Osteocyte (in vitro differentiated cells): ENCODE measurements at regions not wholly inside any gene's neighbourhood (a gene's known extent, or its start where the extent isn't known, plus 50 kb on each side); places are given as distances from the start of the nearest gene placed in this dataset.

Source experiments
- DNase-seq: peaks from one replicate; pipeline ENCODE4 v3.0.0; 2021; ENCODE audit warnings: mixed read lengths; ENCODE audit not compliant: unreplicated experiment; ENCODE audit errors: extremely low spot score
- H3K27ac Mint-ChIP-seq: one replicate; pipeline ENCODE4 v1.8.0; 2021; ENCODE audit warnings: mild to moderate bottlenecking, mixed read lengths; ENCODE audit not compliant: unreplicated experiment
- H3K27me3 Mint-ChIP-seq: one replicate; pipeline ENCODE4 v1.8.0; 2021; ENCODE audit warnings: mixed read lengths; ENCODE audit not compliant: unreplicated experiment
- H3K36me3 Mint-ChIP-seq: one replicate; pipeline ENCODE4 v1.8.0; 2021; ENCODE audit warnings: mixed read lengths; ENCODE audit not compliant: unreplicated experiment
- H3K4me1 Mint-ChIP-seq: one replicate; pipeline ENCODE4 v1.8.0; 2021; ENCODE audit warnings: mixed read lengths; ENCODE audit not compliant: unreplicated experiment
- H3K4me3 Mint-ChIP-seq: one replicate; pipeline ENCODE4 v1.8.0; 2021; ENCODE audit warnings: mild to moderate bottlenecking, moderate library complexity, mixed read lengths; ENCODE audit not compliant: unreplicated experiment
- H3K9me3 Mint-ChIP-seq: one replicate; pipeline ENCODE4 v1.8.0; 2021; ENCODE audit warnings: mixed read lengths; ENCODE audit not compliant: unreplicated experiment
- TF ChIP-seq, protein P1 (sequence below): fragments of 200-600 bp; sonication (generic); IDR thresholded peaks from 2 replicates; pipeline ENCODE4 v1.5.0; 2021; ENCODE audit warnings: antibody characterized with exemption, mild to moderate bottlenecking, moderate library complexity

GRCh38 chr14:76612654-76613053, 148.6 kb upstream of the VASH1 start:
- Mint-ChIP-seq H3K27ac (no peak overlapping the region), H3K4me1 (no peaks in the 10 kb centered on the region), H3K36me3 (no peaks in the 10 kb centered on the region), H3K4me3 (no peak overlapping the region), H3K27me3 (peaks cover 4% of the 10 kb centered on the region), H3K9me3 (peaks cover 8% of the 10 kb centered on the region)
- TF ChIP-seq, protein P1, sequence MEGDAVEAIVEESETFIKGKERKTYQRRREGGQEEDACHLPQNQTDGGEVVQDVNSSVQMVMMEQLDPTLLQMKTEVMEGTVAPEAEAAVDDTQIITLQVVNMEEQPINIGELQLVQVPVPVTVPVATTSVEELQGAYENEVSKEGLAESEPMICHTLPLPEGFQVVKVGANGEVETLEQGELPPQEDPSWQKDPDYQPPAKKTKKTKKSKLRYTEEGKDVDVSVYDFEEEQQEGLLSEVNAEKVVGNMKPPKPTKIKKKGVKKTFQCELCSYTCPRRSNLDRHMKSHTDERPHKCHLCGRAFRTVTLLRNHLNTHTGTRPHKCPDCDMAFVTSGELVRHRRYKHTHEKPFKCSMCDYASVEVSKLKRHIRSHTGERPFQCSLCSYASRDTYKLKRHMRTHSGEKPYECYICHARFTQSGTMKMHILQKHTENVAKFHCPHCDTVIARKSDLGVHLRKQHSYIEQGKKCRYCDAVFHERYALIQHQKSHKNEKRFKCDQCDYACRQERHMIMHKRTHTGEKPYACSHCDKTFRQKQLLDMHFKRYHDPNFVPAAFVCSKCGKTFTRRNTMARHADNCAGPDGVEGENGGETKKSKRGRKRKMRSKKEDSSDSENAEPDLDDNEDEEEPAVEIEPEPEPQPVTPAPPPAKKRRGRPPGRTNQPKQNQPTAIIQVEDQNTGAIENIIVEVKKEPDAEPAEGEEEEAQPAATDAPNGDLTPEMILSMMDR = no peak
- DNase-seq = no peak

DNA sequence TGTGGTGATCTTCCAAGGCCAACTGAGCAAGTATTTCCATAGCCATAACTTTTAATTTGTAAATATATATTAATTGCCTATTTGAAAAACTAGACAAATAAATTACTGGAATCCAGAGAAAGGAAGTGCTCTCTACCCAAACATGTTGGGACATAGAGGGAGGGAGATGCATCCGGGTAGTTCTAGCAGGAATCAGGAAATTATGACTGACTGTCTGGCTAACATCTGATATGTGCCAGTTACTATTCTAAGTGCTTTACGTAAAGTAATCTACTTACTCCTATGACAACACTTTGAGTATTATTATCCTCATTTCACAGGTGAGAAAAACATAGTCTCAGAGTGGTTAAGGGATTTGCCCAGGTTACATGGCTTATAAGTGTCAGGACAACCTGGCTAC, 147.7 kb upstream of the VASH1 start:
- no peak for DNase-seq
- Mint-ChIP-seq H3K9me3 (peaks cover 8% of the 10 kb centered on the region), H3K4me3 (no peak overlapping the region), H3K27me3 (peaks cover 4% of the 10 kb centered on the region), H3K4me1 (no peaks in the 10 kb centered on the region), H3K27ac (no peak overlapping the region), H3K36me3 (no peaks in the 10 kb centered on the region)
- TF ChIP-seq, protein P1 = no peak

DNA sequence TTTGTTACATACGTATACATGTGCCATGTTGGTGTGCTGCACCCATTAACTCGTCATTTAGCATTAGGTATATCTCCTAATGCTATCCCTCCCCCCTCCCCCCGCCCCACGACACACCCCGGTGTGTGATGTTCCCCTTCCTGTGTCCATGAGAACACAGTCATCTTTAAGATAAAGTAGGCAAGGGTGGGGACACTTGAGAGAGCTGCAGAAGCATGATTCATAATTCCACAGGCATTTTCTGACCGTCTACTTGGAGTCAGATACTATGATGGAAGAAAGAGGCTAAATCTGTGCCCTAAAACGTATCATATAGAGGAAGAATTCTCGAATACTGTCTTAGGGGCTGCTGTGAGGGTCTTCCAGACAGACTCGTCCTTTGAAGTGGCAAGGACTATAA, 145.9 kb upstream of the VASH1 start:
- no peak for DNase-seq
- H3K4me1 Mint-ChIP-seq = no peaks in the 10 kb centered on the region
- peaks cover 8% of the 10 kb centered on the region for H3K9me3 Mint-ChIP-seq
- TF ChIP-seq, protein P1 = no peak
- H3K4me3 Mint-ChIP-seq = no peak overlapping the region
- peaks cover 4% of the 10 kb centered on the region for H3K27me3 Mint-ChIP-seq
- no peaks in the 10 kb centered on the region for H3K36me3 Mint-ChIP-seq
- H3K27ac Mint-ChIP-seq = no peak overlapping the region

- H3K27ac Mint-ChIP-seq = no peak overlapping the region
- no peaks in the 10 kb centered on the region for H3K27me3 Mint-ChIP-seq
- no peak for DNase-seq
These were observed 143.8 kb upstream of the VASH1 start for GRCh38 chr14:76617440-76617839.

DNA sequence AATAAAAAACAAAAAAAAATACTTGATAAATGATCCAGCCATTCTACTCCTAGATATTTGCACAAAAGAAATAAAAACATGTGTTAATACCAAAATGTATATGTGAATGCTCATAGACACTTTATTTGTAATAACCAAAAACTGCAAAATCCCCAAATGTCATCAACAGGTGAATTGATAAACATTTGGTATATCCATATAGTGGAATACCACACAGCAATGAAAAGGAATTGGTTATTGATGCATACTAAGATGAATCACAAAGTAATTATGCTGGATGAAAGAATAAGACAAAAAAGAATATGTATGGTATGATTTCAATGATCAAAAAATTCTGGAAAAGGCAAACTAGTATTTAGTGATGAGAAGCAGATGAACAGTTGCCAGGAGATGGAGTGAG, 124.7 kb upstream of the VASH1 start:
- TF ChIP-seq, protein P1 = no peak
- peaks cover 5% of the 10 kb centered on the region for H3K9me3 Mint-ChIP-seq
- no peak for DNase-seq
- H3K27ac Mint-ChIP-seq = no peak overlapping the region
- H3K4me3 Mint-ChIP-seq = no peak overlapping the region
- no peaks in the 10 kb centered on the region for H3K36me3 Mint-ChIP-seq
- no peaks in the 10 kb centered on the region for H3K4me1 Mint-ChIP-seq
- peaks cover 13% of the 10 kb centered on the region for H3K27me3 Mint-ChIP-seq

More at GRCh38 chr14:76617440-76617839, 143.8 kb upstream of the VASH1 start:
- TF ChIP-seq, protein P1 = no peak
- Mint-ChIP-seq H3K4me3 (no peak overlapping the region), H3K9me3 (peaks cover 8% of the 10 kb centered on the region), H3K36me3 (no peaks in the 10 kb centered on the region), H3K4me1 (no peaks in the 10 kb centered on the region)
